GM19328 (cell line): ENCODE measurements at regions not wholly inside any gene's neighbourhood (a gene's known extent, or its start where the extent isn't known, plus 50 kb on each side); places are given as distances from the start of the nearest gene placed in this dataset.

Source experiments
- ATAC-seq: cut with Tn5 transposase; IDR thresholded peaks from one replicate; pipeline ENCODE4 v1.9.1; 2021; ENCODE audit warnings: mild to moderate bottlenecking, moderate library complexity; ENCODE audit not compliant: unreplicated experiment

DNA sequence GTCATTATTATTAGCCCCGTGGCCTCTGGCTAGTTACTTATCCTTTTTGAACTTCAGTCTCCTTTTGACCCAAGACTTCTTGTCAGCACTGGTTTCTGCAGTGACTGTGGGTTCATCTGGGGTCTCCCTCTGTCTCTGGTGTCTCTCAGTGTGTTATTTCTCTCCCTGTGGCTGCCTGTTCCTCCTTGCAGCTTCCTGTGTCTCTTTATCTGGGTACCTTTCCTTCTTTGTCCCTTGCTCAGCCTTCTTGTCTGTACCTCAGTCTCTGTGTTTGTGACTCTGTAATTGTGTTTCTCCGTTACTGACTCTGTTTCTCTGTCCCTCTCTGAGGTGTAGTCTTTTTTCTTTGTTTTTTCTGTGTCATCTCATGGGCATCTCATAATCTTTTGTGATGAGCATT is 102.6 kb upstream of the CDH11 start:
- no peak for ATAC-seq

DNA sequence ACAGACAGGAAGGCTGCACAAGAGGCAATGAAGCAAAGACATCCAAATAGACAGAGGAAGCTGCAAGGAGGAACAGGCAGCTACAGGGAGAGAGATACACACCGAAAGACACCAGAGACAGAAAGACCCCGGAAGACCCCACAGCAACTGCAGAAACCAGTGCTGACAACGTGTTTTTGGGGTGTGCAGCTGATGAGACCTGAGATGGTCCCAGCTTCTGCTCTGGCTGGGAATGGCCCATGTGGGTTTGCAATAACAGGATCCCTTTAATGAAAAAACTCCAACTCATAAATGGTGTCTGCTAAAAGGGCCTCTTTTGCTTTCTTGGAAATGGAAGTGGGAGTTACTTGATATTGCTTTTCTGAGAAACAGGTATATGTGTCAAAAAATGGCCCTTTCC is 101.5 kb upstream of the CDH11 start:
- no peak for ATAC-seq

DNA sequence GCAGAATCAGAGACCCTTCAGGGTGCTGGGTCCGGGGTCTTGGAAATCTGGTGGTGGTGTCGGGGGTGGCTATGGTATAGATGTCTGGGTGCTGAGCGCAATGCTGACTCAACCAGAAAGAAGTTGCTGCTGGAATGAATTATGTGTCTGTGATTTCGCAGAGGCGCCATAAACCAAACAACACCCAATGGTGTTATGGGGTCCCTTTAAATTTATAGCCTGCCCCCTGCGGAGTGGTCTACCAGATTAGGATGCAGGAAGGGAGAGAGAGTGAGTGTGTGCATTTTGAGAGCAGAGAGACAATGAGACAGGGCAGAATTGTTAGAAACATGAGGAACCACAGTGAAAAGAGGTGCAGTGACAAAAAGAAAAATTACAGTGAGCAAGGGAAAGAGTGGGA is 100.7 kb upstream of the CDH11 start:
- ATAC-seq, result no peak

GRCh38 chr16:65222049-65222448 is 100.2 kb upstream of the CDH11 start:
- ATAC-seq, result no peak

- ATAC-seq, result no peak
Measured at GRCh38 chr16:65219786-65220185, 97.9 kb upstream of the CDH11 start.

GRCh38 chr16:65218348-65218747 is 96.5 kb upstream of the CDH11 start:
- no peak for ATAC-seq

DNA sequence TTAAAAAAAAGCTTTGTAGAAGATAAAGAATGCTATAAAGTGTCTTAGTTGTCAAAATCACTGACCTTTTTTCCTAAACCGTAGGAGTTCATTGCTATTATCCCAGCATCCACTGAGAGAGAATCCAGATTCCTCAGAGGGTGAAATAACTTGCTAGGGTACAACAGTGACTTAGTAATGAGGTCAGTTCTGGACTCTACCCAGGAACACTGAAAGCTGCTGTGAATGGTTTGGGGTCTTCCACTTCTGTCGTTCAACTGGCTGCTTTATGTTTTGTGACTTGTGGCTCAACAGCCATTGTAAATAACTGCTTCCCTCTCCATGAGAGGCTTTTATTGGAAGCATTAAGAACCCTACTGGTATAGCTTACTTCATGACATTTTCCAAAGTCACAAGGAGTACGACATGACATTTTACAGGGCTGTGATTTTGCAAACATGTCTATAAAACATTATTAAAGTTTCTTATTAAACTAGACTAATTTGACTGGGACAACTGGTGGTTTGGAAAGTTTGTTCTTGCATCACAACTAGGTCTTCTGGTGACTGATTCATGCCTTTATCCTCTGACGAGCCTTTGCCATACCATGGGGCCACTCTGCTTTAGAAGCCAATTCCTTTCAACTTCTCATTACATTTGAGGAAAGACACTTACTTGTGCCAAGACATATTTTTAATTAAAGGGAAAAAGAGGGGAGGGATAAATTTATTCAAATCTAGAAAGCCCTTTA is 92.2 kb upstream of the CDH11 start:
- no peak for ATAC-seq

DNA sequence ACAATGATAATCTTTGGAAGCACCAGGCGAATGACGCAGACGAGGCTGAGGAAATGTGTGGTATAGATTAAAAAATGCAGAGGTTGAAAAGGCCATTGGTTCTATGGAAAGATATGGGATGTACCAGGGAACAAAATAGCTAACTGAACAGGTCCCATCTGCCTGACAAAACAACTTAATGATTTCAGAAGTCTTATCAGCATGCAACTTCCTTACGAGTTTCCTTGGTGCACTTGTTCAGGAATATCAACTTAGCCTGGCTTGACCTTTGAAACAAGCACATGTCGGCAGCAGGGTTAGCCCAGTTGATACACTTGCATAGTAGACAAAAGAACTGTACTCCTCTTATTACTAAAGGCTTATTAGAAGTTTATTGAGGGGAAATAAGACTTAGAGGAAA is 90.9 kb upstream of the CDH11 start:
- no peak for ATAC-seq

DNA sequence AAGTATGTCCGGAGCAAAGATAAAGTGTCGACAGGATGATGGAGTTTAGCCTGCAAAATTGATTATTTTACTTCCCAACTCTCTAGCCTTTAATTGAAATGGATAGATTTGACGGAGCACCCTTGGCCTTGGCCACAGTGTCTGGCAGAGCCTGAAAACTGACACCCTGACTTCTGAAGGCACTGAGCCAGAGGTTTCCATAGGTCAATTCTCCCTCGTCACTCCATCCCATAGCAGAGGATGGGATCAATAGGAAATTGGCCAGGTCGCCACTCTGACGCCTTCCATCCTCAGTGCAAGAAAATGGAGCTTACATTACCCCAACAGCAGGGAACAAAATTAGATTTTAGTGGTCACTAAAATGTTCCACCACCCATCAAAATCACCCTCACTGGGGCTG is 90.4 kb upstream of the CDH11 start:
- no peak for ATAC-seq

- no peak for ATAC-seq
Measured at GRCh38 chr16:65202461-65202860, 80.6 kb upstream of the CDH11 start.

DNA sequence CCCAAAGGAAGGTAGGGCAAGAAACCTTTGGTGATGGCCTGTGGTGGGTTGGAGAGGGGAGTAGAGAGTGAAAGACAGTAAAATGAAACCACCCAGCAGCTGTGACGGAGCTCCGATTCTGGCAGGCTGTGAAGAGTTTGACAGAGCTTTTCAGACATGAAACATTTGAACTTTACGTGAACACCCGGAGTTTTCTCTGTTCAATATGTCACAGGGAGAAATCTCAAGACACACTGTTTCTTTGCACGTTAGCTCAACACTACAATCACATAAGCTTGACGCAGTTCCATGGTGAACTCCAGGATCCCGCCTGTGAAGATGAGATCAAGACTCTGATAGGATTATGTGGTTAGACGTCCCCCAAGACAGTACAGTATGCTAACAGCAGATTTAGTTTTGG is 79.6 kb upstream of the CDH11 start:
- no peak for ATAC-seq

GRCh38 chr16:65200857-65201256 is 79.0 kb upstream of the CDH11 start:
- no peak for ATAC-seq

GRCh38 chr16:65200156-65200773 is 78.4 kb upstream of the CDH11 start:
- ATAC-seq, result no peak

GRCh38 chr16:65196420-65197075 is 74.7 kb upstream of the CDH11 start:
- ATAC-seq, result no peak

- no peak for ATAC-seq
Measured at GRCh38 chr16:65195998-65196397, 74.1 kb upstream of the CDH11 start.

DNA sequence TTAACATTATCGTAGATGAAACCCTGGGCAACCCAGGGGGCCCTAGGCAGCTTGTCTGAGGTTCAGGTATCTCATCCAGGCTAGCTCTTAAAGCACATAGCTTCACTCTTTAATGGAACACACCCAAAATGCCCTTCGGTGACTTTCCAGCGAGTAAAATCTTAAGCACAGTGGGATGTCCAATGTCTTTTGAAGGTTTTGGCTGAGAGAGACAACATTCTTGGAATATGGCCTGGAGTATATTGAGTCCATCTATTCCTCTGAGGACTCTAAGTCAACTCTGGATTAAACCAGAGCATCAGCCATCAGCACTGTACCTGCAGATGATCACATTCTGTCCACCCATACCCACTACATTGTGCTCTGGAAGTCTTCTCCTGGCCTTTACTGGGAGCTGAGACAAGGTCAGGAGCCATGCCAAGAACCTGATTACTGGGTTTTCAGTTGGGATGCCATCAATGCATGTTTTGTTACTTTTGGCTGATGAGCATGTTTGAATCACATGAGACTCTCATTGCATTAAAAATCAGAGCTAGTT is 63.4 kb upstream of the CDH11 start:
- ATAC-seq, result no peak

DNA sequence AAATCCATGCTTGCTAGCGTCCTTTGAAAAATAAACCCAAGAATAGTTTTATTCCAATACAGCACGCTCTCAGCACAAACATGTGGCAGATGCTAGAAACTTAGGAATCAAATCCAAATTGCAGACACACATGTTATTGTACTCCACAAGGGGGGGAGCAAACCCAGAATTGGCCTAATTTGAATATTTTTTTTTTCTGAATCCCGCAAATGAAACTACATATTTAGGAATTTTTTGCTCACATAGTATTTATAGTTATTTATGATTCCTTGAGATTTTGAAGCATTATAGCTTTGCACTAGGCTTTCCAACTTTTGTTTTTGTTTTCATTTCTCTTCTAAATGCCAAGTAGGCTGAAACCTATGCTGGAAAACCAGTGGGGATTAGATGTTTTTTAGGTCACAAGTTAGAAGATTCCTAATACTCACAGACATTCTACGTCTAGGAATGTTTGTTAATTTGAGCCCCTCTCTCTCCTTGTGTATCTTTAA is 59.3 kb upstream of the CDH11 start:
- no peak for ATAC-seq

- no peak for ATAC-seq
Measured at GRCh38 chr16:65178151-65178550, 56.3 kb upstream of the CDH11 start.

GRCh38 chr16:65176603-65177002 is 54.7 kb upstream of the CDH11 start:
- ATAC-seq, result no peak

DNA sequence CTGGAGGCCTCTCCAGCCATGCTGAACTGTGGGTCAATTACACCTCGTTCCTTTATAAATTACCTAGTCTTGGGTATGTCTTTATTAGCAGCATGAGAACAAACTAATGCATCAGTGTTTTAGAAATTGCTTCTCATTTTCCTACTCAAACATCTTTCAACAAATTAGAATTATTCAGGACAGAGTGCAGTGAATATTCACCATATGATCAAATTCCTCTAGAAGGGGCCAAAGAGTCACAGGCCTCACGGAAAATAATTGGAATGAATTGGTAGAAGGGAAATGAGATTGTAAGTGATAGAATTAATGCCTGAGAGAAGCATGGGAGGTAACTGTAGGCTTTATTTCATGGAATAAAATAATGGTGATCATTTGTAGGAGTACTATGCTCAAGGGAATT is 50.5 kb upstream of the CDH11 start:
- ATAC-seq, result no peak
